Stimulated activated naive CD8-positive, alpha-beta T cell treated with anti-CD3 and anti-CD28 coated beads, Interleukin-15, amount 100 ng/mL, for 72 hours (primary cell): ENCODE measurements at regions not wholly inside any gene's neighbourhood (a gene's known extent, or its start where the extent isn't known, plus 50 kb on each side); places are given as distances from the start of the nearest gene placed in this dataset.

Source experiments
- ATAC-seq: fragments of 150-1000 bp; cut with Tn5 transposase; 2 replicates; pipeline ENCODE4 v1.10.0; 2021; ENCODE audit warnings: mild to moderate bottlenecking, moderate library complexity
- DNase-seq, 2 donors: peaks; one replicate each; pipeline ENCODE4 v3.0.0; 2021 to 2022
- H3K27ac Mint-ChIP-seq, 2 donors: one replicate each; pipeline ENCODE4 v1.8.0; 2022; ENCODE audit warnings: mild to moderate bottlenecking in 2 of 2, mixed read lengths in 2 of 2, moderate library complexity in 2 of 2
- H3K27me3 Mint-ChIP-seq: one replicate; pipeline ENCODE4 v1.8.0; 2022; ENCODE audit warnings: mixed read lengths
- H3K4me1 Mint-ChIP-seq: one replicate; pipeline ENCODE4 v1.8.0; 2022; ENCODE audit warnings: mild to moderate bottlenecking, mixed read lengths
- H3K4me3 Mint-ChIP-seq, 2 donors: one replicate each; pipeline ENCODE4 v1.8.0; 2022; ENCODE audit warnings: mild to moderate bottlenecking in 2 of 2, mixed read lengths in 2 of 2, moderate library complexity in 1 of 2
- H3K9me3 Mint-ChIP-seq, 2 donors: one replicate each; pipeline ENCODE4 v1.8.0; 2022; ENCODE audit warnings: mixed read lengths in 2 of 2

- Mint-ChIP-seq H3K27ac (no peak overlapping the region), H3K27me3 (no peaks in the 10 kb centered on the region), H3K4me1 (peaks cover 29% of the 10 kb centered on the region), H3K4me3 (no peak overlapping the region), H3K9me3 (no peaks in the 10 kb centered on the region)
- ATAC-seq (peak; percentile 46), DNase-seq (no peak)
Measured at GRCh38 chr10:28250782-28251181, 52.1 kb downstream of the MPP7 start.

- Mint-ChIP-seq H3K27ac (no peak overlapping the region), H3K4me1 (peaks cover 33% of the 10 kb centered on the region), H3K4me3 (no peak overlapping the region), H3K9me3 (no peaks in the 10 kb centered on the region), H3K27me3 (no peaks in the 10 kb centered on the region)
- DNase-seq (no peak), ATAC-seq (no peak)
Measured at GRCh38 chr10:28250358-28250757, 52.5 kb downstream of the MPP7 start.

- H3K4me3 Mint-ChIP-seq: no peak overlapping the region
- DNase-seq: no peak
- peaks cover 39% of the 10 kb centered on the region for H3K4me1 Mint-ChIP-seq
- no peaks in the 10 kb centered on the region for H3K27me3 Mint-ChIP-seq
- H3K27ac Mint-ChIP-seq: no peak overlapping the region
- no peak for ATAC-seq
- H3K9me3 Mint-ChIP-seq: peaks cover 0 to 6% of the 10 kb centered on the region in 2 donors
Measured at GRCh38 chr10:28249512-28249911, 53.4 kb downstream of the MPP7 start.

- Mint-ChIP-seq H3K4me3 (peak overlapping the region; percentile 27 to 39), H3K9me3 (peaks cover 0 to 6% of the 10 kb centered on the region in 2 donors), H3K27me3 (no peaks in the 10 kb centered on the region), H3K4me1 (peaks cover 45% of the 10 kb centered on the region), H3K27ac (peak overlapping the region; percentile 59 to 67)
- DNase-seq: no peak
- ATAC-seq: peak; percentile 50
Measured at GRCh38 chr10:28248092-28248491, 54.8 kb downstream of the MPP7 start.

GRCh38 chr10:28246023-28246422 is 56.8 kb downstream of the MPP7 start:
- peaks cover 53% of the 10 kb centered on the region for H3K4me1 Mint-ChIP-seq
- H3K27me3 Mint-ChIP-seq: no peaks in the 10 kb centered on the region
- DNase-seq (no peak), ATAC-seq (no peak)
- no peak overlapping the region for H3K27ac Mint-ChIP-seq
- peak overlapping the region; percentile 13 to 55 for H3K4me3 Mint-ChIP-seq
- H3K9me3 Mint-ChIP-seq: peaks cover 0 to 6% of the 10 kb centered on the region in 2 donors

- ATAC-seq (no peak), DNase-seq (no peak)
- no peak overlapping the region for H3K27ac Mint-ChIP-seq
- H3K4me3 Mint-ChIP-seq: no peak overlapping the region
- H3K27me3 Mint-ChIP-seq: no peaks in the 10 kb centered on the region
- peaks cover 0 to 6% of the 10 kb centered on the region in 2 donors for H3K9me3 Mint-ChIP-seq
- H3K4me1 Mint-ChIP-seq: peaks cover 53% of the 10 kb centered on the region
Measured at GRCh38 chr10:28243923-28244322, 58.9 kb downstream of the MPP7 start.

- no peak for DNase-seq
- Mint-ChIP-seq H3K4me3 (no peak overlapping the region), H3K27me3 (no peaks in the 10 kb centered on the region), H3K27ac (no peak overlapping the region), H3K9me3 (peaks cover 0 to 6% of the 10 kb centered on the region in 2 donors), H3K4me1 (peaks cover 41% of the 10 kb centered on the region)
- ATAC-seq: peak; percentile 60
Measured at GRCh38 chr10:28242555-28243204, 60.2 kb downstream of the MPP7 start.

- ATAC-seq (peak; percentile 83), DNase-seq (peak; percentile 28 to 30)
- Mint-ChIP-seq H3K27me3 (no peaks in the 10 kb centered on the region), H3K9me3 (peaks cover 0 to 6% of the 10 kb centered on the region in 2 donors), H3K27ac (no peak overlapping the region), H3K4me1 (peaks cover 39% of the 10 kb centered on the region), H3K4me3 (no peak overlapping the region)
Measured at GRCh38 chr10:28241741-28242399, 61.0 kb downstream of the MPP7 start.

- peaks cover 25% of the 10 kb centered on the region for H3K4me1 Mint-ChIP-seq
- H3K27me3 Mint-ChIP-seq: no peaks in the 10 kb centered on the region
Measured at GRCh38 chr10:28240400-28240799, 62.5 kb downstream of the MPP7 start.

GRCh38 chr10:28236591-28236990 is 66.3 kb downstream of the MPP7 start:
- H3K27me3 Mint-ChIP-seq: no peaks in the 10 kb centered on the region
- H3K9me3 Mint-ChIP-seq: no peaks in the 10 kb centered on the region
- H3K4me3 Mint-ChIP-seq: no peak overlapping the region
- peaks cover 10% of the 10 kb centered on the region for H3K4me1 Mint-ChIP-seq
- ATAC-seq (no peak), DNase-seq (no peak)
- H3K27ac Mint-ChIP-seq: no peak overlapping the region

More at GRCh38 chr10:28240400-28240799, 62.5 kb downstream of the MPP7 start:
- no peak overlapping the region for H3K4me3 Mint-ChIP-seq
- ATAC-seq (no peak), DNase-seq (no peak)
- H3K9me3 Mint-ChIP-seq: peaks cover 0 to 6% of the 10 kb centered on the region in 2 donors
- H3K27ac Mint-ChIP-seq: no peak overlapping the region

- no peaks in the 10 kb centered on the region for H3K27me3 Mint-ChIP-seq
- no peaks in the 10 kb centered on the region for H3K9me3 Mint-ChIP-seq
- H3K4me3 Mint-ChIP-seq: no peak overlapping the region
- no peak for ATAC-seq
- no peak for DNase-seq
- peaks cover 40% of the 10 kb centered on the region for H3K4me1 Mint-ChIP-seq
- H3K27ac Mint-ChIP-seq: no peak overlapping the region
Measured at GRCh38 chr10:28220811-28221210, 82.1 kb downstream of the MPP7 start.

GRCh38 chr10:28219251-28219650 is 83.6 kb downstream of the MPP7 start:
- DNase-seq (no peak), ATAC-seq (no peak)
- H3K9me3 Mint-ChIP-seq: no peaks in the 10 kb centered on the region
- H3K4me1 Mint-ChIP-seq: peaks cover 43% of the 10 kb centered on the region
- H3K27ac Mint-ChIP-seq: no peak overlapping the region
- no peak overlapping the region for H3K4me3 Mint-ChIP-seq
- no peaks in the 10 kb centered on the region for H3K27me3 Mint-ChIP-seq

GRCh38 chr10:28217848-28218247 is 85.0 kb downstream of the MPP7 start:
- no peaks in the 10 kb centered on the region for H3K9me3 Mint-ChIP-seq
- no peak overlapping the region for H3K27ac Mint-ChIP-seq
- H3K4me3 Mint-ChIP-seq: peak overlapping the region; percentile 10 to 30
- peak in 1 of 2 donors; percentile 6 for DNase-seq
- peaks cover 49% of the 10 kb centered on the region for H3K4me1 Mint-ChIP-seq
- ATAC-seq: peak; percentile 95
- H3K27me3 Mint-ChIP-seq: no peaks in the 10 kb centered on the region

GRCh38 chr10:28215930-28216329 is 86.9 kb downstream of the MPP7 start:
- peak overlapping the region in 1 of 2 donors; percentile 80 for H3K27ac Mint-ChIP-seq
- no peak for ATAC-seq

GRCh38 chr10:28214219-28214618 is 88.6 kb downstream of the MPP7 start:
- DNase-seq (no peak), ATAC-seq (no peak)
- peaks cover 48% of the 10 kb centered on the region for H3K4me1 Mint-ChIP-seq
- H3K9me3 Mint-ChIP-seq: no peaks in the 10 kb centered on the region
- no peak overlapping the region for H3K4me3 Mint-ChIP-seq
- no peak overlapping the region for H3K27ac Mint-ChIP-seq
- no peaks in the 10 kb centered on the region for H3K27me3 Mint-ChIP-seq

More at GRCh38 chr10:28215930-28216329, 86.9 kb downstream of the MPP7 start:
- no peaks in the 10 kb centered on the region for H3K27me3 Mint-ChIP-seq
- H3K4me1 Mint-ChIP-seq: peaks cover 49% of the 10 kb centered on the region
- no peaks in the 10 kb centered on the region for H3K9me3 Mint-ChIP-seq
- H3K4me3 Mint-ChIP-seq: no peak overlapping the region
- no peak for DNase-seq

- H3K4me1 Mint-ChIP-seq: peaks cover 27% of the 10 kb centered on the region
- H3K27ac Mint-ChIP-seq: peak overlapping the region in 1 of 2 donors; percentile 62
- H3K27me3 Mint-ChIP-seq: no peaks in the 10 kb centered on the region
- peaks cover 4 to 8% of the 10 kb centered on the region in 2 donors for H3K9me3 Mint-ChIP-seq
- ATAC-seq: no peak
- no peak overlapping the region for H3K4me3 Mint-ChIP-seq
- DNase-seq: no peak
Measured at GRCh38 chr10:28211759-28212158, 91.1 kb downstream of the MPP7 start.
